ENCODE measurements at regions not wholly inside any gene's neighbourhood (a gene's known extent, or its start where the extent isn't known, plus 50 kb on each side); places are given as distances from the start of the nearest gene placed in this dataset.

- TF ChIP-seq YY1 (IDR thresholded peaks at IDR 0.05; ENCODE audit: insufficient read depth, insufficient read length) (no peak), ZNF274 (IDR thresholded peaks at IDR 0.05; ENCODE audit: low read depth, low read length) (no peak), SUZ12 (IDR thresholded peaks at IDR 0.05; ENCODE audit: extremely low read depth, insufficient read depth, insufficient read length) (no peak)
These were observed 286.6 kb upstream of the IZUMO3 start for GRCh38 chr9:24832307-24832706.
